ENCODE measurements at regions not wholly inside any gene's neighbourhood (a gene's known extent, or its start where the extent isn't known, plus 50 kb on each side); places are given as distances from the start of the nearest gene placed in this dataset.

DNA sequence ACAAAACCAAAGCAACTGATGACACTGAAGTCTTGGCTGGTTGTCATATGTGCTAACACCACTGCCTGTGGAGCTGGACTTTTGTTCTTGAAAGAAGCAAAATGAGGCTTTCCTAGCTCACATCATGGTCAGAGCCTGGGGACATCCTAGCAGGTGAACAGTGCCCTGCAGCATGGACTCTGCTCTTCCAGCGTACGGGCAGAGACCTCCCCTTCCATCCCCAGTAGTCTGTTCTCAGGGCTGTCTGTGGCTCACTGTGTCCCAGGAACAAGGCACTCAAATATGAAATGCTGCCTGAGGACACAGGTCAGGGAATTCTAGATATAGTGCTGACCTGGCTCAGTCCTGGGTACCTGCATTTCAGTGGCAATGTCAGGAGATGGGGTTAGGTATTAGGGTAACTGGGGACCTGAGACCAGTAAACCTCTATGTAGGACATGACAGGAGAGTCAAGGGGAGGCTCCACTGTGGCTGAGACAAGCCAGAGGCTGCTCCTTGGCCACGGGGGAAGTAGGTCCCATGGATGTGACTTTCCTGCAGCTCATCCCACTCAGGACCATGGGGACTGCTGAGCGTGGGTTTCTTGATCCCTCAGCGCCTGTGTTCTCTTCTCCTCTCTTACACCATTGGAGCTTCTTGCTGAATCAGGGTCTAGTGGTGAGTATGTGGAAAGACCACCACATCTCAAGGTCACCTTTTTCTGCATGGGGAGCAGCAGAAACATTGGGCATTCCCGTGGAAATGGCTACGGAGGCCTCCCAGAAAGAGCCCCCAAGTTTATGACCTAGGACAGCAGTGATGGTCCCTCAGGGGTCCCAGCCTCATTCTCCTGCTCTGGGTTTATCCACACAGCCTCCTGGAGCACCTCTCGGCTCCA lies 80.1 kb downstream of the ZNF280B start:
- TF ChIP-seq, protein P1, sequence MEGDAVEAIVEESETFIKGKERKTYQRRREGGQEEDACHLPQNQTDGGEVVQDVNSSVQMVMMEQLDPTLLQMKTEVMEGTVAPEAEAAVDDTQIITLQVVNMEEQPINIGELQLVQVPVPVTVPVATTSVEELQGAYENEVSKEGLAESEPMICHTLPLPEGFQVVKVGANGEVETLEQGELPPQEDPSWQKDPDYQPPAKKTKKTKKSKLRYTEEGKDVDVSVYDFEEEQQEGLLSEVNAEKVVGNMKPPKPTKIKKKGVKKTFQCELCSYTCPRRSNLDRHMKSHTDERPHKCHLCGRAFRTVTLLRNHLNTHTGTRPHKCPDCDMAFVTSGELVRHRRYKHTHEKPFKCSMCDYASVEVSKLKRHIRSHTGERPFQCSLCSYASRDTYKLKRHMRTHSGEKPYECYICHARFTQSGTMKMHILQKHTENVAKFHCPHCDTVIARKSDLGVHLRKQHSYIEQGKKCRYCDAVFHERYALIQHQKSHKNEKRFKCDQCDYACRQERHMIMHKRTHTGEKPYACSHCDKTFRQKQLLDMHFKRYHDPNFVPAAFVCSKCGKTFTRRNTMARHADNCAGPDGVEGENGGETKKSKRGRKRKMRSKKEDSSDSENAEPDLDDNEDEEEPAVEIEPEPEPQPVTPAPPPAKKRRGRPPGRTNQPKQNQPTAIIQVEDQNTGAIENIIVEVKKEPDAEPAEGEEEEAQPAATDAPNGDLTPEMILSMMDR (IDR thresholded peaks at IDR 0.05) = no peak
- TF ChIP-seq POLR2A (IDR thresholded peaks at IDR 0.05) (no peak), POLR2AphosphoS5 (IDR thresholded peaks at IDR 0.05; ENCODE audit: insufficient read depth in 1 of 2, low read depth in 1 of 2) (no peak)

Measured in vagina (tissue), 2 donors.